ENCODE measurements at regions not wholly inside any gene's neighbourhood (a gene's known extent, or its start where the extent isn't known, plus 50 kb on each side); places are given as distances from the start of the nearest gene placed in this dataset.
"Not testable (repeated sequence)": the region's sequence is repeated elsewhere in the genome, so short reads cannot be mapped to it uniquely, and the experiment has no call there.

GRCh38 chr14:61147381-61147821 is 133.7 kb downstream of the TMEM30B start:
- no peak for DNase-seq
- H3K4me3 Mint-ChIP-seq, result no peak overlapping the region
- peaks cover 24% of the 10 kb centered on the region for H3K9me3 Mint-ChIP-seq
- H3K4me1 Mint-ChIP-seq, result no peaks in the 10 kb centered on the region
- peaks cover 2% of the 10 kb centered on the region for H3K36me3 Mint-ChIP-seq (ENCODE audit: low read depth)
- H3K27me3 Mint-ChIP-seq, result peaks cover 2% of the 10 kb centered on the region
- no peak overlapping the region for H3K27ac Mint-ChIP-seq
- intact Hi-C loops (cut with micrococcal nuclease), result no loop called here

- Mint-ChIP-seq H3K9me3 (peaks cover 24% of the 10 kb centered on the region), H3K4me1 (no peaks in the 10 kb centered on the region), H3K36me3 (ENCODE audit: low read depth) (peaks cover 2% of the 10 kb centered on the region), H3K4me3 (no peak overlapping the region), H3K27me3 (peaks cover 2% of the 10 kb centered on the region), H3K27ac (no peak overlapping the region)
- no peak for DNase-seq
- intact Hi-C loops (cut with micrococcal nuclease), result no loop called here
Observed at GRCh38 chr14:61146899-61147298, 134.2 kb downstream of the TMEM30B start.

- peaks cover 2% of the 10 kb centered on the region for H3K27me3 Mint-ChIP-seq
- no peak for DNase-seq
- peaks cover 21% of the 10 kb centered on the region for H3K9me3 Mint-ChIP-seq
- no peak overlapping the region for H3K27ac Mint-ChIP-seq
- intact Hi-C loops (cut with micrococcal nuclease), result no loop called here
- no peaks in the 10 kb centered on the region for H3K4me1 Mint-ChIP-seq
- no peak overlapping the region for H3K4me3 Mint-ChIP-seq
- H3K36me3 Mint-ChIP-seq (ENCODE audit: low read depth), result peaks cover 2% of the 10 kb centered on the region
Observed at GRCh38 chr14:61145903-61146481, 135.1 kb downstream of the TMEM30B start.

- no peak overlapping the region for H3K4me3 Mint-ChIP-seq
- no peak for DNase-seq
- peaks cover 2% of the 10 kb centered on the region for H3K36me3 Mint-ChIP-seq (ENCODE audit: low read depth)
- intact Hi-C loops (cut with micrococcal nuclease), result no loop called here
- peaks cover 21% of the 10 kb centered on the region for H3K9me3 Mint-ChIP-seq
- H3K4me1 Mint-ChIP-seq, result no peaks in the 10 kb centered on the region
- H3K27ac Mint-ChIP-seq, result no peak overlapping the region
- H3K27me3 Mint-ChIP-seq, result no peaks in the 10 kb centered on the region
Observed at GRCh38 chr14:61145034-61145902, 135.9 kb downstream of the TMEM30B start.

GRCh38 chr14:61144117-61145033 is 136.8 kb downstream of the TMEM30B start:
- peaks cover 21% of the 10 kb centered on the region for H3K9me3 Mint-ChIP-seq
- H3K4me1 Mint-ChIP-seq; H3K27me3 Mint-ChIP-seq; H3K27ac Mint-ChIP-seq; DNase-seq; H3K4me3 Mint-ChIP-seq; intact Hi-C loops (cut with micrococcal nuclease); H3K36me3 Mint-ChIP-seq (ENCODE audit: low read depth): not testable (repeated sequence)

GRCh38 chr14:61140872-61141271 is 140.3 kb downstream of the TMEM30B start:
- intact Hi-C loops (cut with micrococcal nuclease), result no loop called here
- Mint-ChIP-seq H3K4me3 (no peak overlapping the region), H3K27ac (no peak overlapping the region), H3K4me1 (no peaks in the 10 kb centered on the region), H3K27me3 (peaks cover 5% of the 10 kb centered on the region), H3K9me3 (peaks cover 33% of the 10 kb centered on the region), H3K36me3 (ENCODE audit: low read depth) (peaks cover 2% of the 10 kb centered on the region)
- DNase-seq, result no peak

GRCh38 chr14:61140271-61140670 is 140.9 kb downstream of the TMEM30B start:
- H3K27me3 Mint-ChIP-seq, result peaks cover 5% of the 10 kb centered on the region
- H3K36me3 Mint-ChIP-seq (ENCODE audit: low read depth), result peaks cover 2% of the 10 kb centered on the region
- intact Hi-C loops (cut with micrococcal nuclease), result no loop called here
- no peak for DNase-seq
- H3K9me3 Mint-ChIP-seq, result peaks cover 31% of the 10 kb centered on the region
- H3K27ac Mint-ChIP-seq, result no peak overlapping the region
- H3K4me1 Mint-ChIP-seq, result no peaks in the 10 kb centered on the region
- no peak overlapping the region for H3K4me3 Mint-ChIP-seq

- H3K9me3 Mint-ChIP-seq, result peaks cover 23% of the 10 kb centered on the region
- H3K36me3 Mint-ChIP-seq (ENCODE audit: low read depth), result no peaks in the 10 kb centered on the region
- peak overlapping the region; percentile 36 for H3K27ac Mint-ChIP-seq
Observed at GRCh38 chr14:61139006-61139599, 142.0 kb downstream of the TMEM30B start.

GRCh38 chr14:61132894-61133293 is 148.2 kb downstream of the TMEM30B start:
- Mint-ChIP-seq H3K9me3 (peaks cover 11% of the 10 kb centered on the region), H3K4me3 (no peak overlapping the region), H3K4me1 (peaks cover 8% of the 10 kb centered on the region), H3K36me3 (ENCODE audit: low read depth) (no peaks in the 10 kb centered on the region), H3K27ac (no peak overlapping the region), H3K27me3 (peaks cover 3% of the 10 kb centered on the region)
- no peak for DNase-seq
- intact Hi-C loops (cut with micrococcal nuclease), result no loop called here

More at GRCh38 chr14:61139006-61139599, 142.0 kb downstream of the TMEM30B start:
- no peak for DNase-seq
- intact Hi-C loops (cut with micrococcal nuclease), result no loop called here
- no peak overlapping the region for H3K4me3 Mint-ChIP-seq
- no peaks in the 10 kb centered on the region for H3K4me1 Mint-ChIP-seq
- peaks cover 5% of the 10 kb centered on the region for H3K27me3 Mint-ChIP-seq

GRCh38 chr14:61132336-61132735 is 148.8 kb downstream of the TMEM30B start:
- H3K9me3 Mint-ChIP-seq, result peaks cover 5% of the 10 kb centered on the region
- H3K4me3 Mint-ChIP-seq, result no peak overlapping the region
- H3K27me3 Mint-ChIP-seq, result no peaks in the 10 kb centered on the region
- intact Hi-C loops (cut with micrococcal nuclease), result no loop called here
- H3K36me3 Mint-ChIP-seq (ENCODE audit: low read depth), result no peaks in the 10 kb centered on the region
- DNase-seq, result no peak
- peaks cover 8% of the 10 kb centered on the region for H3K4me1 Mint-ChIP-seq
- H3K27ac Mint-ChIP-seq, result no peak overlapping the region

GRCh38 chr14:61130512-61131260 is 149.6 kb downstream of the SLC38A6 start:
- Mint-ChIP-seq H3K27ac (no peak overlapping the region), H3K36me3 (ENCODE audit: low read depth) (no peaks in the 10 kb centered on the region), H3K4me3 (no peak overlapping the region), H3K27me3 (peaks cover 1% of the 10 kb centered on the region), H3K4me1 (peaks cover 16% of the 10 kb centered on the region), H3K9me3 (no peaks in the 10 kb centered on the region)
- intact Hi-C loops (cut with micrococcal nuclease), result no loop called here
- DNase-seq, result no peak

- Mint-ChIP-seq H3K27ac (no peak overlapping the region), H3K4me3 (no peak overlapping the region), H3K27me3 (peaks cover 1% of the 10 kb centered on the region), H3K36me3 (ENCODE audit: low read depth) (no peaks in the 10 kb centered on the region), H3K4me1 (peaks cover 16% of the 10 kb centered on the region), H3K9me3 (no peaks in the 10 kb centered on the region)
- intact Hi-C loops (cut with micrococcal nuclease), result no loop called here
- no peak for DNase-seq
Observed at GRCh38 chr14:61129168-61129745, 148.2 kb downstream of the SLC38A6 start.

Data from activated CD4-positive, alpha-beta T cell treated with anti-CD3 and anti-CD28 coated beads, Interleukin-2, amount 10 ng/mL, durations not matched to agents 24 days and 14 days (primary cell).